HL-60 (cell line): ENCODE measurements at regions not wholly inside any gene's neighbourhood (a gene's known extent, or its start where the extent isn't known, plus 50 kb on each side); places are given as distances from the start of the nearest gene placed in this dataset.

Source experiments
- DNase-seq, 2 experiments: peaks; one replicate each; pipeline ENCODE4 v3.0.0-alpha.2; 2010 to 2020; ENCODE audit warnings: low read depth in 1 of 2, low spot score in 1 of 2
- H3K27ac ChIP-seq: fragments of 250-450 bp; sonication (Bioruptor Pico); replicated peaks from 2 replicates; pipeline ENCODE4 v1.5.1; 2020; ENCODE audit warnings: mild to moderate bottlenecking, moderate library complexity
- H3K27me3 ChIP-seq: fragments of 250-450 bp; sonication (Bioruptor Pico); 2 replicates; pipeline ENCODE4 v1.5.1; 2021; ENCODE audit warnings: mild to moderate bottlenecking, moderate library complexity; ENCODE audit not compliant: insufficient read depth, poor library complexity, severe bottlenecking
- H3K4me3 ChIP-seq: replicated peaks from 2 replicates; pipeline ENCODE4 v1.5.1; 2011; ENCODE audit warnings: mild to moderate bottlenecking, control low read depth, low read length; ENCODE audit not compliant: insufficient read depth
- CTCF ChIP-seq: IDR thresholded peaks from one replicate; pipeline ENCODE4 v1.5.1; 2011; ENCODE audit warnings: low read length, control low read depth, inconsistent platforms; ENCODE audit not compliant: insufficient read depth
- GABPA ChIP-seq: IDR thresholded peaks from 2 replicates; pipeline ENCODE4 v1.6.1; 2012; ENCODE audit warnings: low read depth
- POLR2AphosphoS5 ChIP-seq: IDR thresholded peaks from 2 replicates; pipeline ENCODE4 v1.6.1; 2012; ENCODE audit warnings: low read depth
- REST ChIP-seq: IDR thresholded peaks from 2 replicates; pipeline ENCODE4 v1.6.1; 2012; ENCODE audit warnings: low read depth; ENCODE audit not compliant: insufficient replicate concordance
- SPI1 ChIP-seq: IDR thresholded peaks from 2 replicates; pipeline ENCODE4 v1.6.1; 2012; ENCODE audit warnings: low read depth, mild to moderate bottlenecking, borderline replicate concordance

GRCh38 chr9:81465468-81466011, 223.8 kb downstream of the TLE1 start:
- no peak overlapping the region for H3K4me3 ChIP-seq
- no peak for TF ChIP-seq GABPA
- H3K27me3 ChIP-seq: no peaks in the 10 kb centered on the region
- H3K27ac ChIP-seq: no peak overlapping the region
- no peak for DNase-seq

- no peak for DNase-seq
- Histone ChIP-seq H3K4me3 (no peak overlapping the region), H3K27me3 (no peaks in the 10 kb centered on the region), H3K27ac (no peak overlapping the region)
- no peak for TF ChIP-seq REST
- no peak for TF ChIP-seq CTCF
- no peak for TF ChIP-seq POLR2AphosphoS5
- TF ChIP-seq GABPA: no peak
Measured at GRCh38 chr9:81462801-81463200, 226.5 kb downstream of the TLE1 start.

DNA sequence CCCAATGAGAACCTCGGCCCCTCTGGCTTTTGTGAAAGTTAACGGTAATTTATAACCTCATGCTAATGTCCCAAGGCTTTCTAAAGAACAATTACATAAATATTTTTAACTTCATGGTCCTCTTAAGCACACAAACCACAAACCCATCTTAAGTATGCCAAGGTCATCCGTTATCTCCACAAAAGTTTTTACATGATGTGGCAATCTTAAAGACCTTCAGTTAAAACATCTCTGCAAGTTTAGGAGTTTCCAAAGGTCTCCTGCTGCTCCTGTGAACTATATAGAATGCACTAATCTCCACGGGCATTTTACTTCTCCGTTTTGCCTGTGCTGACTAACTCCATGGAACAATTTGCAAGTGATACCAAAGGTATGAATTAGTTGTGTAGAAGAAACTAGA, 228.2 kb downstream of the TLE1 start:
- Histone ChIP-seq H3K4me3 (no peak overlapping the region), H3K27me3 (no peaks in the 10 kb centered on the region), H3K27ac (no peak overlapping the region)
- no peak for DNase-seq
- TF ChIP-seq REST (no peak), SPI1 (no peak), CTCF (no peak), GABPA (no peak), POLR2AphosphoS5 (no peak)

DNA sequence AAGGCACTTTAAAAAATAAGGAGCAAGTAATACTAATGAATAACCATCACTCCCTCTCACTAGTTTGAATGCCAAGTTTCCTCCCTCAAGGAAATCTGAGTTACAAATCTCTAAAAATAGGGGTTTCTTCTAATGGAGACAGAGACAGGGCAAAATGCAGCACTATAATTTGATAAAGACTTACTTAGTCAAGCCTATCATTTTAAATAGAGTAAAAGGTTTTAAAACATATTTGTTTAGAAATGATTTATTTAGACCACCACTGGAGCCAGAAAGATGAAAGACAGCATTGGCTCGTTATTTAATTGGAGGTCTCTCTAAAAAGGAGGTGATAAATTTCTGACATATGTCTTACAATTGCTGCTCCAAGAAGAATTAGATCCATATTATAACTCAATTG, 228.7 kb downstream of the TLE1 start:
- DNase-seq: no peak
- H3K27ac ChIP-seq: no peak overlapping the region
- no peaks in the 10 kb centered on the region for H3K27me3 ChIP-seq
- H3K4me3 ChIP-seq: no peak overlapping the region
- TF ChIP-seq REST: no peak
- no peak for TF ChIP-seq SPI1
- no peak for TF ChIP-seq GABPA
- no peak for TF ChIP-seq CTCF
- TF ChIP-seq POLR2AphosphoS5: no peak
